ENCODE measurements at regions not wholly inside any gene's neighbourhood (a gene's known extent, or its start where the extent isn't known, plus 50 kb on each side); places are given as distances from the start of the nearest gene placed in this dataset.
"Not testable (repeated sequence)": the region's sequence is repeated elsewhere in the genome, so short reads cannot be mapped to it uniquely, and the experiment has no call there.

DNA sequence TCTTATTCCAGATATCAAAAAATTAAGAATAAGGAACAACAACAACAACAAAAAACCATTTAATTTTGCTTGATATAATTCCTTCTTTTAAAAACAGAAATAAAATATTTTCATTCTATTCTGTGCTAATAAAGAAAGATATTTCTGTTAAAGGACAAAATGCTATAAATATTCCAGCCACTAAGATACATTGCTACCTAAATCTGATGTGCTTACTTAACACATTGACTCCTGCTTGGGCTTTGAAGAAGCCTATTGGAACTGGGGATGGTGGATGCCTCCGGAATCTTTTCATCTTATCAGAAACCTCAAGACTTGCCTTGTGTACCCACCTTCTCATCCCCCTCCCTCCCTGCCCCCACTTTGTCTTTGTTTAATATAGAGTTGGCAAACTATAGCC is 320.2 kb downstream of the MEX3B start:
- DNase-seq (ENCODE audit: low read depth, low spot score): no peak

GRCh38 chr15:81724536-81724935 is 321.3 kb downstream of the MEX3B start:
- DNase-seq (ENCODE audit: low read depth, low spot score): no peak

DNA sequence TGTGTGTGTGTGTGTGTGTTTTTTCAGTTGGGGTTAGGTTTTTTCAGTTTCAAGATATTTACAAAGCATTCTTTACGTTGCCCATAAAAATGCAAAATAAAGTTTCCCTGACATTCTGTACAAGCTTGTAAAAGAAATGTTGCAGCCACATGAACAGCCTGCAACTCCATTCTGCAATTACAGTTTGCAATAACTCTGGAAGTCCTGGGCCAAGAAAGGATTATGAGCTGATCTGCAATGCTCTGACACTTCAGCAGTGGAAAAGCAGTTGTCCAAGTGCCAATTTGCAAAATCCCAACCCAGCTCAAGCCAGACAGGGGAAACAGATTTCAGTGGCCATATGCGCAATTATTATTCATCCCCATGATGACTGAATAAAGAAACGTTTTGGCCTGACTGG is 322.1 kb downstream of the MEX3B start:
- DNase-seq (ENCODE audit: low read depth, low spot score): no peak

DNA sequence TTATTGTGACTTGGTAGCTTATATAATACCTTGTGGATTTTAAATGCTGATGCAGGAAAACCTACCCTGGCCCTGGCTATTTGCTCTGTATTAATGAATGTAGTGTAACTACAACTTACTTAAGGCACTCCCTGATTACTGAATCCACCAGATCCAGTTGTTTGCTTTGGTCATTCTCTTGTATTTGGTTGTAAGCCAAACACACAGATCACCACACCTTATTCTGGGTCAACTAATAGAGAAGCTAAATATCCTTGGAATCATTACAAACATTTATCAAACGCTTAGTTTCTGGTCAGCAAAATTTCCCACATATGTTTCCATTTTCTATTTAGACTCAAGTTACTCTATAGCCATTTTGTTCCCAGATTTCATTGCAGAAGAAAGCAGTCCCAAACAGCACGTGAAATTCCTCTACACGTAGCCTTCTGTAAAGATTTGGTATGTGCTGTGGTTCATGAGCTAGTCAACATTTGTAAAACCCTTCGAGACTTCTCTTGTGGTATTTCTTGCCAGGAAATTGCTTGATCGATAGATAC is 322.6 kb downstream of the MEX3B start:
- DNase-seq (ENCODE audit: low read depth, low spot score): no peak

GRCh38 chr15:81716468-81716867 is 329.4 kb downstream of the MEX3B start:
- not testable (repeated sequence) for DNase-seq (ENCODE audit: low read depth, low spot score)

- no peak for DNase-seq (ENCODE audit: low read depth, low spot score)
Measured at GRCh38 chr15:81710328-81710727, 335.5 kb downstream of the MEX3B start.

DNA sequence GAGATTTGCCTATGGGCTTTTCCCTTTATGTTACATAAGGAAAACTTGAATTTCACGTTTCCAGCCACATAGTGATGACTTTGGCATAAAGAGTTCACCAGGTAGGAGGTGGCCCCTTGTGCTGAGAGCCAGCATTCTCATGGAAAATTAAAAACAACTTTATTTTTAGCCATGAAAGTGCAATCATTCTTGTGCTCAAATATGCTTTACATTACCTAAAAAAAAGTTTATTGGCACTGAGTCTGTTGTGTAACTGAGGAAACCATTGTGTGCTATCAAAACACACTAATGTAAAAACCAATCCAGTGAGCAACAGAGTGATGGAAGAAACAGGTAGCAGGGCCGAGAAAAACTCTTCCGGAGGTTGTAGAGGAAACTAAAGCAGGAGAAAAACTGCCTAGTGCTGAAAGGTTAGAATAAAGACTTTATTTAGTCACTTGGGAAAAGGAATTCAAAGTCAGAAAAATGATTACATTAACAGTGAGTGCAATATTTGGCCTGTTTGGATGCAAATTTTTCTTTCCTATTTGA is 332.9 kb upstream of the TMC3 start:
- DNase-seq (ENCODE audit: low read depth, low spot score): not testable (repeated sequence)

GRCh38 chr15:81705727-81706126 is 331.7 kb upstream of the TMC3 start:
- DNase-seq (ENCODE audit: low read depth, low spot score): not testable (repeated sequence)

- no peak for DNase-seq (ENCODE audit: low read depth, low spot score)
Measured at GRCh38 chr15:81686021-81686420, 312.0 kb upstream of the TMC3 start.

GRCh38 chr15:81685237-81685636 is 311.2 kb upstream of the TMC3 start:
- DNase-seq (ENCODE audit: low read depth, low spot score): no peak

GRCh38 chr15:81680829-81681228 is 306.8 kb upstream of the TMC3 start:
- no peak for DNase-seq (ENCODE audit: low read depth, low spot score)

- no peak for DNase-seq (ENCODE audit: low read depth, low spot score)
Measured at GRCh38 chr15:81666839-81667238, 292.8 kb upstream of the TMC3 start.

DNA sequence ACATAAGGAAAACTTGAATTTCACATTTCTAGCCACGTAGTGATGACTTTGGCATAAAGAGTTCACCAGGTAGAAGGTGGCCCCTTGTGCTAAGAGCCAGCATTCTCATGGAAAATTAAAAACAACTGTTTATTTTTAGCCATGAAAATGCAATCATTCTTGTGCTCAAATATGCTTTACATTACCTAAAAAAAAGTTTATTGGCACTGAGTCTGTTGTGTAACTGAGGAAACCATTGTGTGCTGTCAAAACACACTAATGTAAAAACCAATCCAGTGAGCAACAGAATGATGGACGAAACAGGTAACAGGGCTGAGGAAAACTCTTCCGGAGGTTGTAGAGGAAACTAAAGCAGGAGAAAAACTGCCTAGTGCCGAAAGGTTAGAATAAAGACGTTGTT is 287.0 kb upstream of the TMC3 start:
- no peak for DNase-seq (ENCODE audit: low read depth, low spot score)

- DNase-seq (ENCODE audit: low read depth, low spot score): no peak
Measured at GRCh38 chr15:81653259-81653658, 279.2 kb upstream of the TMC3 start.

DNA sequence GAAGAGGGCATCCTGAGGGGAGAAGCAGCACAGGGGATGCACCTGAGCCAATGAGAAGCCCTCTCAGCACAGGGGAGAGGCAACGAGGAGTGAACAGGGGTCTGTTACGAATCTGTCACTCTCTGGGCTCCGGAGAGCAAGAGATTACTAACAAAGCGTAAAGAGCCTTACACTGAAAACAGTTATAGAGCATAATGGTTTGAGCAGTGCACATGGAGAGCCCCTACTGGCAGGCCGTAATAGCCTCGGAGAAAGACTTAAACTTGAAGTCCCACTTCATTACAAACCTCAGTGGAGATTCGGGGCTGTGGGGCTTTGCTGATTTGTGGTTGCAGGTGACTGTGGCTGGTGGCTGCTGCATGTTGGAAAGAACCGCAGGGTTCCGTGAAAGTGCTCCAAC is 271.5 kb upstream of the TMC3 start:
- DNase-seq (ENCODE audit: low read depth, low spot score): no peak

DNA sequence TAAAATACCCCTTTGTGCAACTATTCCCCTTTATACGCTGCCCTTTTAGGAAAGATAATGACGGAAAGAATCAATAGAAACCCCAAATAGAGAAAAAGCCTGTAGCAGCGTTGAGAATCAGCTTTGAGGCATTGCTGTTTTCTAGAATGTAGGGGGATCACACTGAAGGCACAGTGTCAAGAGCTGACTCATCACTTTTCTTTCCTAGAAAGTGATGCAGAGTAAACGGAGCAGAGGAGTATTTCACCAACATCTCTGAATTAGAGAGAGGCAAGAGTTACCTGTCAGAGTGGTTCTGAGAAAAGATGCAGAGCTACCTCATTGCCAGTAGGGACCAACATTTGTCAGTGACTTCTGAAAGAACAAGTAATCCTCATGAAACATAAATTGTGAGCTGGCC is 269.8 kb upstream of the TMC3 start:
- DNase-seq (ENCODE audit: low read depth, low spot score): no peak

DNA sequence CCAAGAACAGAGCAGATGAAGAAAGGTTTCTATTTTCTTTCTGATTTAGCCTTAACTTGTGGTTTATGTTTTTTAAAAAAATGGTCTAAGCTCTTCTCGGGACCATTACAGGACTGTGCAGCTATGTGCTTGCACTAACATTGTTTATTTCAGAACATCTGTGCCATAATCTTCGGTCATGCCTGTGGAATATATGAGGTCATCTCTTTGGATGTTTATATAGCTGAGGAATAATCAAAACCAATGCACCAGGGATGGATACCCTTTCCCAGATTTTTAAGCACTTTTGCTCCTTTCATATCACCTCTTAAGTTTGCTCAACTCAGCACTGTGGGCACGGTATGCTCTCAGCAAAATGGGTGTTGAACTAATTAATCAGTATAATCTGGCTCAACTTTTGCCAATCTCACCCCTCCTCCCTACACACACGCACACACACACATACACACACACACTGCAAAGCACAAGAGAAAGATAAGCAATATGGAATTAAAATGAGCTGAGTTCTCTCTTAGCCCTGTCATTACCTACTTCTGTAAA is 268.5 kb upstream of the TMC3 start:
- no peak for DNase-seq (ENCODE audit: low read depth, low spot score)

GRCh38 chr15:81636064-81636463 is 262.1 kb upstream of the TMC3 start:
- DNase-seq (ENCODE audit: low read depth, low spot score): not testable (repeated sequence)

DNA sequence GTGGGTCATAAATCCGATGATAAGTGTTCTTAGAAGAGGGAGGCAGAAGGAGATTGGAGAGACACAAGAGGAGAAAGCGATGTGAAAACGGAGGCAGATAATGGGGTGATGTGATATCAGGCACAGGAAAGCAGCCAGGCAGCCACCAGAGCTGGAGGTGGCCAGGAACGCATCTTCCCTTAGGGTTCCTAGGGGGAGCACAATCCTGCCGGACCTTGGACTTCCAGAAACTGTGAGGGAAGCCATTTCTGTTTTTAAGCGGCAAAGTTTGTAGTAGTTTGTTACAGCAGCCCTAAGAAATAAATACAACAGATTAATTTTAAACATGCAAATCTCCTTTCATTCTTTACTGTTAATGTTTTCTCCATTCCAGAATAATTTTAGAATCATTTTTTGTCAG is 259.9 kb upstream of the TMC3 start:
- DNase-seq (ENCODE audit: low read depth, low spot score): no peak

DNA sequence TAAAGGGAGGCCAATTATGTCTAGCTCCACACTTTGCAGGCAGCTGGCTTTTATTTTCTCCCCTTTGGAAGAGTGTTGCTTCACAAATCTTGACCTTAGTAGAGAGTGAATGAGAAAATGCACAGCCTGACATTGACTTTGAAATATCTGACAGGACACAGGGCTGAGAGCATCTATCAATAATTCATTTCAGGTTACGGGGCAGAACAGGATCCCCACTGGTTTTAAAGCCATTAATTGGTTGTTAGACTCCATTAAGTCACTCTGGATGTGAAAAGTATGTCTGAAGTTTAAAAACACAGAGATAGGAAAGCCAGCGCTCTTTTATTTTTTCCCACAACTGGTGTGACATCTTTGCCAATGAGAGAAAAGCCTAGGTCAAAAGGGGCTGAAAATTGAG is 251.9 kb upstream of the TMC3 start:
- DNase-seq (ENCODE audit: low read depth, low spot score): no peak

DNA sequence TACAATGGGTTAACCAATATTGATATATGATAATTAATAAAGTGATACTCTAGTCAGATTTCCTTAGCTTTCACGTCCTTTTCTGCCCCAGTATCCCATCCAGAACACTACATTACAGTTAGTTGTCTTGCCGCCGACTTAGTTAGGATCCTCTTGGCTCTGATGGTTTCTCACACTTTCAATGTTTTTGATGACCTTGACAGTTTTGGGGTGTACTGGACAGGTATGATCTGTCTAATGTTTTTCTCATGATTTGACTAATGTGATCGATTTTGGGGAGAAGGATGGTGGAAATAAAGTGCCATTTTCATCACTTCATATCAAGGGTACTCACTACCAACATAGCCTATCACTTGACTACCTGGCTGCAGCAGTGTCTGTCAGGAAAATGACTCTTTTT is 245.0 kb upstream of the TMC3 start:
- no peak for DNase-seq (ENCODE audit: low read depth, low spot score)

DNA sequence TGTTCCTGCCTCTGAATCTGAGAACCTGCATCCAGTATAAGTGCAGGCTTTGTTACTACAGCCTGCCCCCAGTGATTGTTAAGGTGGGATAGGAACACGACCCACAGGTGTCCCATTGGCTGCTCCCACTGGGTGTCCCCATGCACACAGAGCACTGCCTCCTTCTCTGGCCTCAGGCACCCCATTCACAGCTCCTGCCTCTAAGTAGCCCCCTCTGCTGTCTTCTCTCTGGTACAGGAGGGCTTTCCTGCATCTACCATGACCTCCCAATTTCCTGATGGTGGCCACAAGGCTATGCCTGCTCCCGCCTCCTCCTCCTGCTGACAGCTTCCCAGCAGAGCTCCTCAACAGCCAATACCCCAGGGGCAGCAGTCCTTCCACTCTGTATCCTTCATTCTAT is 238.6 kb upstream of the TMC3 start:
- DNase-seq (ENCODE audit: low read depth, low spot score): no peak

- no peak for DNase-seq (ENCODE audit: low read depth, low spot score)
Measured at GRCh38 chr15:81611679-81612078, 237.7 kb upstream of the TMC3 start.

- no peak for DNase-seq (ENCODE audit: low read depth, low spot score)
Measured at GRCh38 chr15:81608309-81608829, 234.4 kb upstream of the TMC3 start.

All from smooth muscle cell of the brain vasculature (primary cell).